ENCODE measurements at regions not wholly inside any gene's neighbourhood (a gene's known extent, or its start where the extent isn't known, plus 50 kb on each side); places are given as distances from the start of the nearest gene placed in this dataset.

DNA sequence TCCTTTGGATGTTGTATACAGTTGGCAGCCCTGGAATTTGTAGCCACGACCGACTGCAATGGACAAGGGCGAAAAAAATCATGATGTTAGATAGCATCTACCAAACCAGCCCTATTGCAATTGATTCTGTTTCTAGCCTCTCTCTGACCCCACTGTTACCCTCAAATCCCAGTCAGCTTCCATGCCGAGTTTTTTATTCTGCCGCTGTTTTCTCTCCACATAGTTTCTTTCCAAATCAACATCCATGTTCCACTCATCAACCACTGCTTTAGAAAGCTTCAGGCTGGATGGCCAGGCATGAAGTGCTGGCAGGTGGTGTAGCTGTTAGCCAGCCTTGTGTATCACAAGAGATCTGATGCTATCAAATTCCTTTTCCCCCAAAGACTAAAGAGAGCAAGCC, 272.8 kb downstream of the FIGN start:
- no peak for TF ChIP-seq EZH2 (IDR thresholded peaks at IDR 0.05; ENCODE audit: borderline replicate concordance, insufficient read depth, low read depth, low read length, poor library complexity, severe bottlenecking)
- TF ChIP-seq, protein P1, sequence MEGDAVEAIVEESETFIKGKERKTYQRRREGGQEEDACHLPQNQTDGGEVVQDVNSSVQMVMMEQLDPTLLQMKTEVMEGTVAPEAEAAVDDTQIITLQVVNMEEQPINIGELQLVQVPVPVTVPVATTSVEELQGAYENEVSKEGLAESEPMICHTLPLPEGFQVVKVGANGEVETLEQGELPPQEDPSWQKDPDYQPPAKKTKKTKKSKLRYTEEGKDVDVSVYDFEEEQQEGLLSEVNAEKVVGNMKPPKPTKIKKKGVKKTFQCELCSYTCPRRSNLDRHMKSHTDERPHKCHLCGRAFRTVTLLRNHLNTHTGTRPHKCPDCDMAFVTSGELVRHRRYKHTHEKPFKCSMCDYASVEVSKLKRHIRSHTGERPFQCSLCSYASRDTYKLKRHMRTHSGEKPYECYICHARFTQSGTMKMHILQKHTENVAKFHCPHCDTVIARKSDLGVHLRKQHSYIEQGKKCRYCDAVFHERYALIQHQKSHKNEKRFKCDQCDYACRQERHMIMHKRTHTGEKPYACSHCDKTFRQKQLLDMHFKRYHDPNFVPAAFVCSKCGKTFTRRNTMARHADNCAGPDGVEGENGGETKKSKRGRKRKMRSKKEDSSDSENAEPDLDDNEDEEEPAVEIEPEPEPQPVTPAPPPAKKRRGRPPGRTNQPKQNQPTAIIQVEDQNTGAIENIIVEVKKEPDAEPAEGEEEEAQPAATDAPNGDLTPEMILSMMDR (IDR thresholded peaks at IDR 0.05): no peak
